ENCODE measurements at regions not wholly inside any gene's neighbourhood (a gene's known extent, or its start where the extent isn't known, plus 50 kb on each side); places are given as distances from the start of the nearest gene placed in this dataset.

DNA sequence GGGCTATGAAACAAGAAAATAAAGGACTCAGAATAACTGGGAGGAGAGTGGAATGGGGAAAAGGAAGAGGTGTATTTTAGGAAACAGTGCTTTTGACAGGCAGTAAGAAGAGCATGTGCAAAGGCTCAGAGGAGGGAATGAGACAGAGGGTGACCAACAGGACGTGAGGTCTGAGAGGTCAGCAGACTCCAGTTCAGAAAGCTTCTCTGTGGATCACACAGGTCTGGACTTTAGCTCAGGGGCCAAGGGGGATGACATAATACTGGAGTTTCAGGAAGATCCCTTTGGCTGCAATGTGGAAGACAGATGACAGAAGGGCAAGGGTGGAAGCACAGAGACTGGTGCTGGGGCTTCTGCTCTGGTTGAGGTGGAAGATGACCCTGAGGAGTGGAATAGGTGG, 489.9 kb upstream of the CDH5 start:
- TF ChIP-seq GATA2 (IDR thresholded peaks at IDR 0.05; ENCODE audit: low read depth, low read length) (no peak), GATA3 (IDR thresholded peaks at IDR 0.05; ENCODE audit: low read depth, low read length) (no peak)
